GM19351 (cell line): ENCODE measurements at regions not wholly inside any gene's neighbourhood (a gene's known extent, or its start where the extent isn't known, plus 50 kb on each side); places are given as distances from the start of the nearest gene placed in this dataset.
"Not testable (repeated sequence)": the region's sequence is repeated elsewhere in the genome, so short reads cannot be mapped to it uniquely, and the experiment has no call there.

ENCODE experiments used
- ATAC-seq: cut with Tn5 transposase; IDR thresholded peaks from one replicate; pipeline ENCODE4 v1.9.1; 2021; ENCODE audit warnings: mild to moderate bottlenecking, moderate library complexity; ENCODE audit not compliant: unreplicated experiment

GRCh38 chr4:71204056-71204455, 134.8 kb upstream of the SLC4A4 start:
- ATAC-seq, result no peak

- ATAC-seq, result no peak
These were observed 132.1 kb upstream of the SLC4A4 start for GRCh38 chr4:71206763-71207162.

- no peak for ATAC-seq
These were observed 129.7 kb upstream of the SLC4A4 start for GRCh38 chr4:71209161-71209560.

GRCh38 chr4:71210823-71211222, 128.0 kb upstream of the SLC4A4 start:
- no peak for ATAC-seq

GRCh38 chr4:71211748-71212147, 127.1 kb upstream of the SLC4A4 start:
- ATAC-seq, result no peak

GRCh38 chr4:71212216-71212615, 126.6 kb upstream of the SLC4A4 start:
- ATAC-seq, result no peak

- no peak for ATAC-seq
These were observed 124.2 kb upstream of the SLC4A4 start for GRCh38 chr4:71214578-71214977.

GRCh38 chr4:71216316-71216959, 122.4 kb upstream of the SLC4A4 start:
- ATAC-seq, result no peak

- ATAC-seq, result no peak
These were observed 121.1 kb upstream of the SLC4A4 start for GRCh38 chr4:71217688-71218087.

- ATAC-seq, result not testable (repeated sequence)
These were observed 118.0 kb upstream of the SLC4A4 start for GRCh38 chr4:71220848-71221247.

GRCh38 chr4:71221510-71222466, 117.0 kb upstream of the SLC4A4 start:
- ATAC-seq, result no peak

- no peak for ATAC-seq
These were observed 116.2 kb upstream of the SLC4A4 start for GRCh38 chr4:71222661-71223060.

- ATAC-seq, result peak; percentile 55
These were observed 109.1 kb upstream of the SLC4A4 start for GRCh38 chr4:71229477-71230270.

- no peak for ATAC-seq
These were observed 108.3 kb upstream of the SLC4A4 start for GRCh38 chr4:71230271-71231128.

- no peak for ATAC-seq
These were observed 107.4 kb upstream of the SLC4A4 start for GRCh38 chr4:71231129-71232055.

GRCh38 chr4:71232056-71232430, 106.8 kb upstream of the SLC4A4 start:
- no peak for ATAC-seq

- ATAC-seq, result no peak
These were observed 106.0 kb upstream of the SLC4A4 start for GRCh38 chr4:71232846-71233245.

GRCh38 chr4:71235311-71236201, 103.3 kb upstream of the SLC4A4 start:
- no peak for ATAC-seq
